ENCODE measurements at regions not wholly inside any gene's neighbourhood (a gene's known extent, or its start where the extent isn't known, plus 50 kb on each side); places are given as distances from the start of the nearest gene placed in this dataset.

GRCh38 chr14:103207388-103208072 is 84.3 kb downstream of the TNFAIP2 start:
- no peak for TF ChIP-seq CTCF (IDR thresholded peaks at IDR 0.05; ENCODE audit: borderline replicate concordance, control extremely low read depth, extremely low read depth, insufficient read depth, missing control alignments)
- in situ Hi-C loops (cut with MboI; ENCODE audit: low sequenced_read_pairs, unreplicated experiment): no loop called here
- no peak for DNase-seq (ENCODE audit: low spot score)

GRCh38 chr14:103209054-103209453 is 85.8 kb downstream of the TNFAIP2 start:
- no peak for DNase-seq (ENCODE audit: low spot score)
- no peak for TF ChIP-seq CTCF (IDR thresholded peaks at IDR 0.05; ENCODE audit: borderline replicate concordance, control extremely low read depth, extremely low read depth, insufficient read depth, missing control alignments)
- in situ Hi-C loops (cut with MboI; ENCODE audit: low sequenced_read_pairs, unreplicated experiment): no loop called here

GRCh38 chr14:103209506-103209905 is 86.2 kb downstream of the TNFAIP2 start:
- in situ Hi-C loops (cut with MboI; ENCODE audit: low sequenced_read_pairs, unreplicated experiment): no loop called here
- DNase-seq (ENCODE audit: low spot score): no peak
- no peak for TF ChIP-seq CTCF (IDR thresholded peaks at IDR 0.05; ENCODE audit: borderline replicate concordance, control extremely low read depth, extremely low read depth, insufficient read depth, missing control alignments)

DNA sequence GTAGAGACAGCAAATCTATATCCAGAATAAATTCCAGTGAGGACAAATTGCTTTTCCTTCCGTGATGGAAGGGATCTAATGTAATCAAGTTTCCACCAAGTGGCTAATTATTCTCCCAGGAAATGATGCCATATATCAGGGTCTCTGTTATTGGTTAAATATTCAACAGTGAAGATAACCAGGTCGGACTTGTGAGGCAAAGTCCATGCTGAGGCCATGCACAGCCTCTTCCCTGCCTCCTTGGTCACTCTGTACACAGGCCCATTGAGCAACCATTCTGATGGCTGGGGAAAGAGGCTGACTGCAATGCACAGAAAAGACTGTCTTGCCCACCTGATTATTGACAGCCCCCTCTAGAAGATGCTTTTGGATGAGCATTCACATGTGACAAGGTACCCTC is 90.1 kb downstream of the TNFAIP2 start:
- DNase-seq (ENCODE audit: low spot score): no peak
- in situ Hi-C loops (cut with MboI; ENCODE audit: low sequenced_read_pairs, unreplicated experiment): no loop called here
- no peak for TF ChIP-seq CTCF (IDR thresholded peaks at IDR 0.05; ENCODE audit: borderline replicate concordance, control extremely low read depth, extremely low read depth, insufficient read depth, missing control alignments)

DNA sequence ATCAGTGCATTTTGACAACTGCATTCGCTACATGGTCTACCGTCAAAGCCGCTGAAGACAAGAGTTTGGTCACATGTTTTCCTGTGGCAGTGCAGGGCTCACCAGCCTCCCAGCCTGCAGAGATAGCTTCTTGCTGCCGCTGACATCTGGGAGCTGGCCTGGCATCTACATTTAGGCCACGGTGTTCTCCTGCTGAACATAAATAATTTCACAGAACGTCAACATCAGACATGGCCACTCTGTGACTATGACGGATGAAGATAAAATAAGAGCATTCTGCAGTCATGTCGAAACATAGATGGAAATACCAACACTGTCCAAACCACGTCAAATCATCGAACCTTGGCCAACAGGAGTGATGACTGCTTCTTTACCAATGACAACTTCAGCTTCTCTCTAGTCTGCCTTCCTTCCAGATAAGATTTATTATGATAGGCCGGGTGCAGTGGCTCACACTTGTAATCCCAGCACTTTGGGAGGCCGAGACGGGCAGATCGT is 91.2 kb downstream of the TNFAIP2 start:
- in situ Hi-C loops (cut with MboI; ENCODE audit: low sequenced_read_pairs, unreplicated experiment): no loop called here
- DNase-seq (ENCODE audit: low spot score): no peak

GRCh38 chr14:103216399-103216798 is 93.1 kb downstream of the TNFAIP2 start:
- TF ChIP-seq CTCF (IDR thresholded peaks at IDR 0.05; ENCODE audit: borderline replicate concordance, control extremely low read depth, extremely low read depth, insufficient read depth, missing control alignments): no peak
- no peak for DNase-seq (ENCODE audit: low spot score)
- in situ Hi-C loops (cut with MboI; ENCODE audit: low sequenced_read_pairs, unreplicated experiment): no loop called here

More for the DNA sequence above, 91.2 kb downstream of the TNFAIP2 start:
- TF ChIP-seq CTCF (IDR thresholded peaks at IDR 0.05; ENCODE audit: borderline replicate concordance, control extremely low read depth, extremely low read depth, insufficient read depth, missing control alignments): no peak
